Uterus (tissue), 3 donors: ENCODE measurements at regions not wholly inside any gene's neighbourhood (a gene's known extent, or its start where the extent isn't known, plus 50 kb on each side); places are given as distances from the start of the nearest gene placed in this dataset.

Source experiments
- DNase-seq, 2 donors: peaks; one replicate each; pipeline ENCODE4 v3.0.0-alpha.2; 2019 to 2020
- H3K27ac ChIP-seq, 2 donors: fragments of 200-600 bp; sonication (generic); 1 replicate in 1 of 2; 2 replicates in 1 of 2; pipeline ENCODE4 v1.5.1; 2016 to 2018
- H3K27me3 ChIP-seq, 2 donors: fragments of 200-600 bp; sonication (generic); one replicate each; pipeline ENCODE4 v1.5.1; 2018 to 2019; ENCODE audit warnings: control low read depth in 1 of 2
- H3K36me3 ChIP-seq, 2 donors: fragments of 200-600 bp; sonication (generic); one replicate each; pipeline ENCODE4 v1.5.1; 2019; ENCODE audit warnings: control low read depth in 1 of 2
- H3K4me1 ChIP-seq, 2 donors: fragments of 200-600 bp; sonication (generic); one replicate each; pipeline ENCODE4 v1.5.1; 2018 to 2019; ENCODE audit warnings: control low read depth in 1 of 2
- H3K4me3 ChIP-seq, 2 donors: fragments of 200-600 bp; sonication (generic); 1 replicate in 1 of 2; 2 replicates in 1 of 2; pipeline ENCODE4 v1.5.1; 2018 to 2019; ENCODE audit warnings: mild to moderate bottlenecking in 1 of 2
- H3K9me3 ChIP-seq, 2 donors: fragments of 200-600 bp; sonication (generic); one replicate each; pipeline ENCODE4 v1.5.1; 2019; ENCODE audit warnings: control low read depth in 1 of 2
- POLR2A ChIP-seq, 2 donors: fragments of 450-650 bp; IDR thresholded peaks; one replicate each; pipeline ENCODE4 v1.6.1; 2016; ENCODE audit warnings: antibody characterized with exemption in 2 of 2, mild to moderate bottlenecking in 1 of 2, moderate library complexity in 1 of 2
- intact Hi-C: fragments of 100-400 bp; cut with DNase I; formaldehyde crosslinking; loops from one replicate; pipeline ENCODE4 v1.15.1; 2023; ENCODE audit warnings: low total_unique reads
- TF ChIP-seq, protein P1 (sequence below), 4 experiments: fragments of 200-600 bp in 2 of 4; fragments of 450-650 bp in 2 of 4; sonication (generic) in 2 of 4; IDR thresholded peaks; one replicate each; pipeline ENCODE4 v1.5.1; 2016 to 2019; ENCODE audit warnings: antibody characterized with exemption in 4 of 4, mild to moderate bottlenecking in 2 of 4, moderate library complexity in 1 of 4
- donor health status: DM: yes; HTN: yes; CAD: no.

DNA sequence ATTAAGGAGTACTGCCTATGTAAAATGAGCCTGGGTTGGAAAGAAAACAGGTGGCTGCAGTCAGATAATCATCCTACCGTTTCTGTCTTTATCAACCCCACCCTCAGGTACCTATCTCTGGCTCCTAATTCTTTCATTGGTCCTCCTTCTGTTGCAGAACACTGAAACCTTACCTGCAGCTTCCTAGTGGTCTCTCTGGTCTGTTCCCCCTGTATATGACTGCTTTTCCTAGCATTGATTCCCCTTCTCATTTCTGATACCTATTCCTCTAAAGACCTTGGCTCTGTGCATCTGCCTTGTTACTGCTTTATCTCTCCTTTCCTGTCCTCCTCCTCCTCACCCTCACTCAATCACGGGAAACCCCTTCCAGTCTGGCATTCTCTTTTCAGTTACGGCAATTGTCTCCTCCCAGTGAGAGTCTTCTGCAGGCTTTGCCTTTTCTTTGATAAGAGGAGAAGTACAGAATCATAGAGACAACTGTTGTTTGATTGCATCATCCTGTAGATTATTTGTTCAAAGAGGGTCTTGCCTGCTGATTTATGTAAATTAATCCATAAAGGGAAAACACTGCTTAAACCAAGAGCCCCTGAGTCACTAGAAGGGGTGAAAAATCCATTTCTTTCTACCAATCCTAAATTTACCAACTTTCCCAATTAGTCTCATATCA lies 301.2 kb downstream of the AASDHPPT start:
- H3K4me1 ChIP-seq = no peaks in the 10 kb centered on the region
- intact Hi-C loops = no loop called here

DNA sequence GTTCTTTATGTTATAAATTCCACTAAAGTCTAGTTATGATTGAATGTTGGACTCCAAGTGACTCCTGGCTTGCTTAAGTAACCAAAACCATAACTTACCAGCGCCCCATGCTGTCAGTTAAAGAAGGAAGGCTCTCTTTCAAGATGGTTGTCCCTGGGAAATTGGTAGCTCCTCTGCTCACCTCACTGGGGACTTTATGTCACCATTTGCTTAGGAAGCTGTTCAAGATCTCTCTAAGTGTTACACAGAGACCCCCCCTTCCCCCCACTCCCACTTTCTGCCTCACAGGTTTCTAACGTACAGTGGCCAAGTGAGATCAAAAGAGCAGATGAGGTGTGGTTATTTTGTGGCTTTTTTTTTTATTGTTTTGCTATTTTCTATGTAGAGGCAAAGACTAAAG lies 301.8 kb downstream of the AASDHPPT start:
- DNase-seq = no peak
- H3K4me3 ChIP-seq = no peak overlapping the region
- intact Hi-C loops = no loop called here
- no peak overlapping the region for H3K27ac ChIP-seq
- H3K4me1 ChIP-seq = no peaks in the 10 kb centered on the region
- TF ChIP-seq POLR2A (IDR thresholded peaks at IDR 0.05) = no peak
- TF ChIP-seq, protein P1, sequence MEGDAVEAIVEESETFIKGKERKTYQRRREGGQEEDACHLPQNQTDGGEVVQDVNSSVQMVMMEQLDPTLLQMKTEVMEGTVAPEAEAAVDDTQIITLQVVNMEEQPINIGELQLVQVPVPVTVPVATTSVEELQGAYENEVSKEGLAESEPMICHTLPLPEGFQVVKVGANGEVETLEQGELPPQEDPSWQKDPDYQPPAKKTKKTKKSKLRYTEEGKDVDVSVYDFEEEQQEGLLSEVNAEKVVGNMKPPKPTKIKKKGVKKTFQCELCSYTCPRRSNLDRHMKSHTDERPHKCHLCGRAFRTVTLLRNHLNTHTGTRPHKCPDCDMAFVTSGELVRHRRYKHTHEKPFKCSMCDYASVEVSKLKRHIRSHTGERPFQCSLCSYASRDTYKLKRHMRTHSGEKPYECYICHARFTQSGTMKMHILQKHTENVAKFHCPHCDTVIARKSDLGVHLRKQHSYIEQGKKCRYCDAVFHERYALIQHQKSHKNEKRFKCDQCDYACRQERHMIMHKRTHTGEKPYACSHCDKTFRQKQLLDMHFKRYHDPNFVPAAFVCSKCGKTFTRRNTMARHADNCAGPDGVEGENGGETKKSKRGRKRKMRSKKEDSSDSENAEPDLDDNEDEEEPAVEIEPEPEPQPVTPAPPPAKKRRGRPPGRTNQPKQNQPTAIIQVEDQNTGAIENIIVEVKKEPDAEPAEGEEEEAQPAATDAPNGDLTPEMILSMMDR (IDR thresholded peaks at IDR 0.05) = no peak
- no peaks in the 10 kb centered on the region for H3K27me3 ChIP-seq
- H3K9me3 ChIP-seq = no peaks in the 10 kb centered on the region
- H3K36me3 ChIP-seq = no peaks in the 10 kb centered on the region

More for the DNA sequence above, 301.2 kb downstream of the AASDHPPT start:
- no peaks in the 10 kb centered on the region for H3K36me3 ChIP-seq
- H3K27ac ChIP-seq = no peak overlapping the region
- H3K4me3 ChIP-seq = no peak overlapping the region
- H3K27me3 ChIP-seq = no peaks in the 10 kb centered on the region
- H3K9me3 ChIP-seq = no peaks in the 10 kb centered on the region
- DNase-seq = no peak
- TF ChIP-seq, protein P1 (IDR thresholded peaks at IDR 0.05) = no peak
- no peak for TF ChIP-seq POLR2A (IDR thresholded peaks at IDR 0.05)

DNA sequence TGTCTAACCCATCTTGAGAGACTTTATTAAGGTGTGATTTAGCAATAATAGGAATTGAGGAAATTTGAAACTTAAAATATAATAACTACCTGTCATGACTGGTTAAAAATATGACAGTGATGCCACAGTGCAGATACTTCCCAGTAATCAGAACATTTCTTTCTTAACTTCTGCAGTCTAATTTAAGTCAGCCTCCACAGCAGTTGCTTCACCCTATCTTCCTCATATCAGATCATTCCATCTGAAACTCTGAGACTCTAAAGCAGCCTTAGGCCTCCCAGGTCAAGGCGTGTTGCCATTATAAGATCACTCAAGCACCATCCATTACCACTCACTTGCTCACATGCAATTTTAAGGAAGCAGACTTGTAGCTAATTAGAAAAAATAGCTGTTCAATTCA lies 302.2 kb downstream of the AASDHPPT start:
- Histone ChIP-seq H3K36me3 (no peaks in the 10 kb centered on the region), H3K4me3 (no peak overlapping the region), H3K4me1 (no peaks in the 10 kb centered on the region), H3K9me3 (no peaks in the 10 kb centered on the region), H3K27me3 (no peaks in the 10 kb centered on the region), H3K27ac (no peak overlapping the region)
- intact Hi-C loops = no loop called here
- DNase-seq = no peak
- TF ChIP-seq POLR2A (IDR thresholded peaks at IDR 0.05) = no peak
- TF ChIP-seq, protein P1 (IDR thresholded peaks at IDR 0.05) = no peak

DNA sequence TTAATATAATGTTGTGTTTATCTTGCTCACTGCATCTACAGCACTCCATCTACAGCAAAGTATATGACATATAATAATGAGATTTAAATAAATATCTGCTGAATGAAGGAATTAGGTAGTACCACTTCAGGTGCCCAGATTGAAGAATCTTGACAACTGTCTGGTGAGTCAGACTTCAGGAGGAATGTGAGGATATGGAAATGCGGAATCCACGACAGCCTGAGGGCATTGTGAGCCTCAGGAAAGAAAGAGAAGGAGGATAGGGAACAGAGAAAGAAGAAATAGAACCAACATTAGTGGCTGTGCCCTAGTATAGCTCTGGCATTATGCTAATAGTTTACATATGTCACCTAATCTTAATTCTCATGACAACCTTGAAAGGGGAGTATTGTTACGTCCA lies 304.4 kb downstream of the AASDHPPT start:
- H3K36me3 ChIP-seq = no peaks in the 10 kb centered on the region
- no peaks in the 10 kb centered on the region for H3K4me1 ChIP-seq
- no peak for DNase-seq
- no peak overlapping the region for H3K27ac ChIP-seq
- no peaks in the 10 kb centered on the region for H3K9me3 ChIP-seq
- no peak for TF ChIP-seq POLR2A (IDR thresholded peaks at IDR 0.05)
- TF ChIP-seq, protein P1 (IDR thresholded peaks at IDR 0.05) = no peak
- H3K27me3 ChIP-seq = no peaks in the 10 kb centered on the region
- H3K4me3 ChIP-seq = no peak overlapping the region
- intact Hi-C loops = no loop called here

DNA sequence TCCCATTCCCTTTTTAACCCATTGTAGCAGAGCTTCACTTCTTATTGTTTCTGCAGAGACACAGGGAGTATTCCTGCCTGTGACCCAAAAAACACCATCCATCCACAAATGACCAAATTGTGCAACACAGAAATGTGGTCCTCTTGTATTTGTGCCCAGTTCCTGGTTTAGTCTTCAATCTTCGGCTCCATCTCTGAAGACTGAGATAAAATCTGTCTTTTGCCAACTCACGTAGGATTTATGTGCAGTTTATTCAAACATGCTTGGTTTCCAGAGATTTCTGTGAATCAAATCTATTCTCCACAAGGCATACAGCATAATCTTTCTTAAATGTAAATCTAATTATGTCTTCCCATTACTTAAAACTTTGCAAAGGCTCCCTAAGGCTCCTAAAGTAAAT lies 307.0 kb downstream of the AASDHPPT start:
- TF ChIP-seq, protein P1 (IDR thresholded peaks at IDR 0.05) = no peak
- TF ChIP-seq POLR2A (IDR thresholded peaks at IDR 0.05) = no peak
- H3K27me3 ChIP-seq = no peaks in the 10 kb centered on the region
- no peak overlapping the region for H3K4me3 ChIP-seq
- H3K36me3 ChIP-seq = no peaks in the 10 kb centered on the region
- no peak overlapping the region for H3K27ac ChIP-seq
- intact Hi-C loops = no loop called here
- DNase-seq = no peak
- H3K9me3 ChIP-seq = no peaks in the 10 kb centered on the region
- H3K4me1 ChIP-seq = no peaks in the 10 kb centered on the region
